OCI-LY7 (cell line): ENCODE measurements at regions not wholly inside any gene's neighbourhood (a gene's known extent, or its start where the extent isn't known, plus 50 kb on each side); places are given as distances from the start of the nearest gene placed in this dataset.

Experiments used
- BruUV-seq: library from RNA; stranded (reverse); fragments of 400-500 nt; replicated peaks from 2 replicates; lab custom pipeline; 2021; lab: Mats Ljungman, UMichigan
- CTCF ChIA-PET: fragments of 300-600 bp; sonication (Branson Sonifier 250); formaldehyde crosslinking; loops from one replicate; lab custom pipeline; 2022; ENCODE audit warnings: antibody characterized with exemption; ENCODE audit not compliant: unreplicated experiment; lab: Charles Lee
- POLR2A ChIA-PET: fragments of 300-600 bp; sonication (Branson Sonifier 250); formaldehyde crosslinking; loops from one replicate; lab custom pipeline; 2022; ENCODE audit warnings: antibody characterized with exemption; lab: Charles Lee
- DNase-seq: peaks from one replicate; pipeline ENCODE4 v3.0.0-alpha.2; 2015; ENCODE audit warnings: low spot score
- H2AFZ ChIP-seq: fragments of 200-600 bp; sonication (generic), shearing (Covaris generic); 2 replicates; pipeline ENCODE4 v1.6.1; 2014; ENCODE audit warnings: mild to moderate bottlenecking, antibody characterized with exemption, low read length, moderate library complexity
- H3K27ac ChIP-seq: fragments of 200-600 bp; sonication (generic); 2 replicates; pipeline ENCODE4 v1.5.1; 2014; ENCODE audit warnings: mixed run types, low read depth, mild to moderate bottlenecking, moderate library complexity, low read length, inconsistent platforms; ENCODE audit not compliant: poor library complexity, severe bottlenecking
- H3K36me3 ChIP-seq: fragments of 200-600 bp; sonication (generic); 2 replicates; pipeline ENCODE4 v1.6.1; 2014; ENCODE audit warnings: mild to moderate bottlenecking, antibody characterized with exemption, low read length, moderate library complexity, mixed read lengths; ENCODE audit not compliant: insufficient read depth
- H3K4me1 ChIP-seq: fragments of 200-600 bp; sonication (generic); 2 replicates; pipeline ENCODE4 v1.5.1; 2014; ENCODE audit warnings: mild to moderate bottlenecking, low read length; ENCODE audit not compliant: insufficient read depth, poor library complexity, severe bottlenecking
- H3K4me2 ChIP-seq: fragments of 200-600 bp; sonication (generic); 2 replicates; pipeline ENCODE4 v1.6.1; 2014; ENCODE audit warnings: mild to moderate bottlenecking, low read length
- H3K4me3 ChIP-seq: fragments of 200-600 bp; sonication (generic); 2 replicates; pipeline ENCODE4 v1.5.1; 2014; ENCODE audit warnings: mild to moderate bottlenecking, low read depth, low read length; ENCODE audit not compliant: poor library complexity, severe bottlenecking
- H3K79me2 ChIP-seq: fragments of 200-600 bp; sonication (generic); 2 replicates; pipeline ENCODE4 v1.6.1; 2016; ENCODE audit warnings: low read depth, mild to moderate bottlenecking, low read length, moderate library complexity, mixed read lengths; ENCODE audit not compliant: insufficient read depth
- H3K9me2 ChIP-seq: fragments of 200-600 bp; sonication (generic); 2 replicates; pipeline ENCODE4 v1.6.1; 2016; ENCODE audit warnings: mild to moderate bottlenecking, low read length, mixed read lengths; ENCODE audit not compliant: insufficient read depth
- H3K9me3 ChIP-seq: fragments of 200-600 bp; sonication (generic); 2 replicates; pipeline ENCODE4 v1.6.1; 2014; ENCODE audit warnings: mild to moderate bottlenecking, mixed run types, low read length, mixed read lengths
- H4K20me1 ChIP-seq: fragments of 200-600 bp; sonication (generic); 2 replicates; pipeline ENCODE4 v1.6.1; 2014; ENCODE audit warnings: mild to moderate bottlenecking, antibody characterized with exemption, low read length, moderate library complexity, mixed read lengths; ENCODE audit not compliant: insufficient read depth
- CTCF ChIP-seq: fragments of 200-600 bp; sonication (generic); conservative IDR thresholded peaks from 2 replicates; pipeline ENCODE4 v1.5.1; 2014; ENCODE audit warnings: mild to moderate bottlenecking, antibody characterized with exemption, low read length, moderate library complexity, mixed read lengths
- EZH2phosphoT487 ChIP-seq: fragments of 200-600 bp; sonication (generic); IDR thresholded peaks from 2 replicates; pipeline ENCODE4 v1.6.1; 2018; ENCODE audit warnings: low read depth, borderline replicate concordance, mild to moderate bottlenecking, mixed run types, antibody characterized with exemption, low read length, moderate library complexity, mixed read lengths
- intact Hi-C: fragments of 100-400 bp; cut with micrococcal nuclease; formaldehyde crosslinking; loops from one replicate; pipeline ENCODE4 v1.10.0; 2022; ENCODE audit not compliant: unreplicated experiment

DNA sequence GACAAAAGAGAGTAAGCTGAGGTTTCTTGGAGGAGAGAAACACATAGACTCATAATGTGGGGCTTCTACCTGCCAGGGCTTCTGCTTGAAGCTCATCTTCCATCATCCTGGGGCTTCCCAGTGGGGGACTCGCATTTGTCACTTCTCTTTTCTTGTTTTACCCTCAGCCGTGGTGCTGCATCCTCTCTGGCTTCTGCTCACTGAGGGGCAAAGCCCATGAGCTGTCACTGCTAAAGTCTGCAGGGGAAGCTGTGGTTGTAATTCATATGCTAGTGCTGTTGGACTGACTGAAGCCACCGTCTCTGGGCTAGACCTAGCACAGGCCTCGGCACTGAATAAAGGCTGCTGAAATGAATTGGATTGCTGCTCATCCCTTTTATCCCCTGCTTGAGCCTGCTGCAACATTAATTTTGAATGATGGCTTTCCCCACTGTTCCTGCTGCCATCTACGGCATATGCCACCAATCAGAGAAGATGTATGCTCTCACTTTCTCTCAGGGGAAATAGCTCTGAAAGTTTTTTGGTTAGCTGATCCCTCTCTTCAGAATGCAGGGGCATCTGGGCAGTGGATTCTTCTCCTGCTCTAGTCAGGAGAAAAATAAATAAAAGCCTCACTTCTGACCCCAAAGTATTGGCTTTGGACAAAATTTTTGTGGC lies 568.4 kb upstream of the MAP3K7 start:
- no peak for DNase-seq
- BruUV-seq = no TSS peak
- Histone ChIP-seq H4K20me1 (no peaks in the 10 kb centered on the region), H3K4me3 (no peak overlapping the region), H3K4me1 (no peaks in the 10 kb centered on the region), H3K79me2 (no peaks in the 10 kb centered on the region), H2AFZ (no peak overlapping the region), H3K4me2 (no peak overlapping the region), H3K27ac (no peak overlapping the region), H3K9me2 (no peaks in the 10 kb centered on the region), H3K36me3 (no peaks in the 10 kb centered on the region), H3K9me3 (no peaks in the 10 kb centered on the region)
- TF ChIP-seq EZH2phosphoT487 (no peak), CTCF (no peak)
- intact Hi-C loops = no loop called here
- ChIA-PET CTCF (no interaction called here), POLR2A (no interaction called here)

DNA sequence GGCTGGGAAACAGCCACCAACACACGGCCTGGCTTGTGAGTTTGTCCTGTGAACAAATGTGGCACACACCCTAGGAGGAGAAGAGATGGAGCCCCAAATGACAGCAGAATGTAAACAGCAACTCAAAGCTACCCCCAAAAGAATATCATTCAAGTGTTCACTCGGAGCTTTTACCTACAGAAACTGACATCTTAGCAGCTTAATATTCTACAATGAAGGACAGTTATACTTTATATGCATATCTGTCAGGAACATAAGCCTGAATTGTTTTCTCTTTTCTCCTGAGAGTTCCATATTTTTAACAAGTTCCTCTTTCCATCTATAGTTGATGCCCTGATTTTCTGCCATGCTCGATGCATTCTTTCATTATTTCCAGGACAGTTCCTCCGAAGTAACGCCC lies 566.0 kb upstream of the MAP3K7 start:
- Histone ChIP-seq H3K79me2 (no peaks in the 10 kb centered on the region), H2AFZ (no peak overlapping the region), H3K36me3 (no peaks in the 10 kb centered on the region), H3K9me2 (no peaks in the 10 kb centered on the region), H3K27ac (no peak overlapping the region), H3K9me3 (no peaks in the 10 kb centered on the region), H3K4me2 (no peak overlapping the region), H4K20me1 (no peaks in the 10 kb centered on the region), H3K4me3 (no peak overlapping the region), H3K4me1 (no peaks in the 10 kb centered on the region)
- no peak for TF ChIP-seq CTCF
- no peak for TF ChIP-seq EZH2phosphoT487
- DNase-seq = no peak
- ChIA-PET CTCF (no interaction called here), POLR2A (interaction anchor here (0.8 kb wide), 1 partner anchor 35 kb away, joined by 3 read pairs; no protein-coding TSS in a partner anchor)
- intact Hi-C loops = no loop called here
- BruUV-seq = no TSS peak

- Histone ChIP-seq H4K20me1 (no peaks in the 10 kb centered on the region), H3K9me3 (no peaks in the 10 kb centered on the region), H2AFZ (no peak overlapping the region), H3K4me3 (no peak overlapping the region), H3K4me1 (no peaks in the 10 kb centered on the region), H3K79me2 (no peaks in the 10 kb centered on the region), H3K27ac (no peak overlapping the region), H3K9me2 (no peaks in the 10 kb centered on the region), H3K4me2 (no peak overlapping the region), H3K36me3 (no peaks in the 10 kb centered on the region)
- ChIA-PET CTCF (no interaction called here), POLR2A (no interaction called here)
- no peak for DNase-seq
- intact Hi-C loops = no loop called here
- BruUV-seq = no TSS peak
- no peak for TF ChIP-seq CTCF
- TF ChIP-seq EZH2phosphoT487 = no peak
Measured at GRCh38 chr6:91149956-91150705, 563.3 kb upstream of the MAP3K7 start.
